ENCODE measurements at regions not wholly inside any gene's neighbourhood (a gene's known extent, or its start where the extent isn't known, plus 50 kb on each side); places are given as distances from the start of the nearest gene placed in this dataset.

DNA sequence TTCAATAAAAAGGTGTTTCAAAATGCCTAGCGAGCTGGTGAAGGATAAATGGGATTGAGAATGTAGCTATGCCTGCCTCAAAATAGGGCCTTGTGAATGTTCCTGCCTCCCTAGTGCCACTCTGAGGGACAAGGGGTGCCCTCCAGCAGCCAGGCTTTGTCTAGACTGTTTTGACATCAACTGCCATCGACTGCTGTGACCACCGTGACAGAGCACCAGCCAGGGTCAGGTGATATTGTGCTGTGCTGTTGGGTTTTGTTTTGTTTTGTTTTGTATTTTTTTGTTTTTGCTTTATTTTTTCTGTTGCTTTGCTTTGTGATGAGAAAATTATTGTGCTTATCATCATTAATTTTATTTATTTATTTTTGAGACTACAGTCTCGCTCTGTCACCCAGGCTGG is 144.8 kb downstream of the SMAD6 start (continued):
- TF ChIP-seq, protein P1, sequence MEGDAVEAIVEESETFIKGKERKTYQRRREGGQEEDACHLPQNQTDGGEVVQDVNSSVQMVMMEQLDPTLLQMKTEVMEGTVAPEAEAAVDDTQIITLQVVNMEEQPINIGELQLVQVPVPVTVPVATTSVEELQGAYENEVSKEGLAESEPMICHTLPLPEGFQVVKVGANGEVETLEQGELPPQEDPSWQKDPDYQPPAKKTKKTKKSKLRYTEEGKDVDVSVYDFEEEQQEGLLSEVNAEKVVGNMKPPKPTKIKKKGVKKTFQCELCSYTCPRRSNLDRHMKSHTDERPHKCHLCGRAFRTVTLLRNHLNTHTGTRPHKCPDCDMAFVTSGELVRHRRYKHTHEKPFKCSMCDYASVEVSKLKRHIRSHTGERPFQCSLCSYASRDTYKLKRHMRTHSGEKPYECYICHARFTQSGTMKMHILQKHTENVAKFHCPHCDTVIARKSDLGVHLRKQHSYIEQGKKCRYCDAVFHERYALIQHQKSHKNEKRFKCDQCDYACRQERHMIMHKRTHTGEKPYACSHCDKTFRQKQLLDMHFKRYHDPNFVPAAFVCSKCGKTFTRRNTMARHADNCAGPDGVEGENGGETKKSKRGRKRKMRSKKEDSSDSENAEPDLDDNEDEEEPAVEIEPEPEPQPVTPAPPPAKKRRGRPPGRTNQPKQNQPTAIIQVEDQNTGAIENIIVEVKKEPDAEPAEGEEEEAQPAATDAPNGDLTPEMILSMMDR (IDR thresholded peaks at IDR 0.05; ENCODE audit: control extremely low read depth in 1 of 3, insufficient read depth in 1 of 3, low read depth in 1 of 3, low read length in 3 of 3), result no peak
- no peak for TF ChIP-seq GABPA (IDR thresholded peaks at IDR 0.05; ENCODE audit: borderline replicate concordance, insufficient read depth, low read length)
- TF ChIP-seq TEAD4 (IDR thresholded peaks at IDR 0.05; ENCODE audit: low read depth, low read length), result no peak
- TF ChIP-seq POLR2AphosphoS5 (IDR thresholded peaks at IDR 0.05; ENCODE audit: low read depth, low read length), result no peak
- no peak for TF ChIP-seq KDM5A (IDR thresholded peaks at IDR 0.05; ENCODE audit: low read length)
